DMS153 treated with DMSO at 0.1 percent for 48 hours (cell line): ENCODE measurements at regions not wholly inside any gene's neighbourhood (a gene's known extent, or its start where the extent isn't known, plus 50 kb on each side); places are given as distances from the start of the nearest gene placed in this dataset.
"Not testable (repeated sequence)": the region's sequence is repeated elsewhere in the genome, so short reads cannot be mapped to it uniquely, and the experiment has no call there.

ENCODE experiments used
- DNase-seq: peaks from one replicate; lab custom pipeline; 2025; ENCODE audit not compliant: unreplicated experiment; lab: John Stamatoyannopoulos, UW

DNA sequence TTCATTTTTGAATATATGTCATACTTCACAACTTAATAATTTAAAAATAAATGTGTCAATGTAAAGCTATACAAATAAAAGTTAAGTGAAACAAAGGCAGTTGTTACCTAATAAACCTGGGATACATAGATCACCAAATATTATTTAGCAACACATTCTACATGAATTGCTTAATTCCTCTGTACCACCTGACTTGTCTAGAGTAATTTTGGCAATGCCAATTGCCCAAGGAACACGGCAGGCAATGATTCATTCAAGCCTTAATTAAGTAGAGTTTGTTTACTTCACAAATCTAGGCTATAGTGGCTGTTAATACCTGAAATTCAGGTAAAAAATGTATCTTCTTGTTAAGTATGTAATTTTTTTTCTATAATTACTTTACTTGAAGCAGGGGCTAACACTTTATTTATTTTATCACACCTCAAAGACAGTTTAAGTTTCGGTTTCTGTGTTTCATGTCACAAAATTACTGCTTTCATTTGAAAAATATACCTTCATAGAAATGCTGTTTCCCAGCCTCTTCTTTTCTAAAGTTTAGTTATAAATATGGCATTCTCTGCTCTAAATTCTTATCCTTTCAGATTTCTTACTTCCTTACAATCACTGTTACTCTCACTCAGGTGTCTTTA, 705.7 kb downstream of the SLITRK5 start:
- no peak for DNase-seq

- no peak for DNase-seq
These were observed 706.7 kb downstream of the SLITRK5 start for GRCh38 chr13:88377852-88378251.

DNA sequence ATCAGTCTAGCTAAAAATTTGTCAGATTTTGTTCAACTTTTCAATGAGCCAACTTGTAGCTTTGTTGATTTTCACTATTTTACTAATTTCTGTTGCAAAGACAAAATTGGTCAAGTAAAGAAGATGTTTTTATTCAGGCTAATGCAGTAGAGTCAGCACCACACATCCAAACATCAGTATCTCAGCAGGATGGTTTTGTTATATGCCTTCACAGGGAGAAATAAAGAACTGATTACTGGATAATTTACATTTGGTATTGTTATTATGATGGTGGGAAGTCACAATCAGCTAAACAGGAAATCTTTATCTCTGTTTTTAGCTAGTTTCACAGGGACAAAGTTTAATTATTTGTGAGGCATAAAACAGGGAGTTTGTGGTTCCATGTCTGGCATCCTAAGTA, 713.4 kb downstream of the SLITRK5 start:
- no peak for DNase-seq

DNA sequence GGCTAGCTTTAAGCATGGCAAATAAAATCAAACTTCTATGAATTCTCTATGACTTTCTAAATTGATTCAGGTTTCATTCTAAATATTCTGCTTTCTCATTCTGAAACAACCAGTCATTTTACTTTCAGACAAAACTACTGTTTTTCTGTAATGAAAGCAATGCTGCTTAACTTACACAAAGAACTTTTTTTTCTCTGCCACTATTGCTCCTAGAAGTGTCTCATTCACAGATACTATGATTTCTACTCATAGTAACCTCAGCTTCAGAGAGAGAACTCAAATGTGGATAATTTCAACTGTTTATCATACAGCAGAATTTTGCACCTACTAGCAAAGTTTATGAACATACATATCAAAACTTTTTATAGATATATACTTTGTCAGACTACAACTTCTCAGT, 724.6 kb downstream of the SLITRK5 start:
- DNase-seq, result no peak

DNA sequence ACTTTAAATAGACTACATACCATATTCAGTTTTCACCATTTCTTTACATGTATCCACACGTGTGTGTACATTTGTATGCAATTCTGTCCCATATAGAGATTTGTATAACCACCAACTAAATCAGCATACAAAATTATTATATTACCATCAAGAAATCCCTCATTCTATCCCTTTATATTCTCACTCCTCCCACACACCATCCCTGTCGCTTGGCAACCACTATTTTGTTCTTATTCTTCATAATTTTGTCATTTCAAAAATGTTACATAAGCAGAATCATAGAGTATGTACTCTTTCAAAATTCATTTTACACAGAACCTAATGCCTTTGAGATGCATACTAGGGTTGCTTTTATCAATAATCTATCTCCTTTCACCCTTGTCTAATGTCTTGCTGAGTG, 740.5 kb downstream of the SLITRK5 start:
- DNase-seq, result no peak

DNA sequence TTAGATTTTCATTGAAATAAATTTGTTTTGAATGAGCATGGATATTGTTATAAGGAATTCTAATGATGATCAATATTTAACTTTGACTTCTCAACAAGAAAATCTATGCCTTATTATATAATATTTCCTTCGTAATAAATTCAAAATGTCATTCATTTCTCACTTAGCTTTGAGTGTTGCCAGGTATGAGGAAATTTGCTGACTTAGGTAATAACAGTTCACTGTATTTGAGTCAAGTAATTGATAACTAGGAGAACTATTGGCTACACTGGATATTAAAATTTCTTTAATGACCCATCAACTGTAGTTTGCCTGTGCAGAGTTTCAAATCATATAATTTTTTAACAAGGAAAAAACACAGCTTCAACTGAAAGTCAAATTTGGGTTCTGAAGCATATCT, 746.6 kb downstream of the SLITRK5 start:
- DNase-seq, result no peak

GRCh38 chr13:88424463-88424862, 753.3 kb downstream of the SLITRK5 start:
- no peak for DNase-seq

DNA sequence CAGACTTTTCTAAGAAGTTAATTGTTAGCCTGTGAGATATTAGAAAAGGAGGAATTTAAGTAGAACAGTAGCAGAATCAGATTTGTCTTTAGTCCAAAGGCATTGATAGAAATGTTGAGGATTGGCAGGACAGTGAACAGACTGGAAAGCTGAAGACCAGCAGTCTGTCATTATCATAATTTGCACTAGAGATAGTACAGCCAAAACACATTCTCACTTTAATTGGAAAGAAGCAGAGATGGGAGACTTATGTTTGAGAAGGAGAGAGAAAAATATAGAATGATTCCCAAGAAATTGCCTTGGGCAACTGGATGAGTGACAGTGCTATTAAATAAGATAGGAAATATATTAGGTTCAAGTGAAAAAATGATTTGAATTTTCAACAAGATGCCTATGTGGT, 755.5 kb downstream of the SLITRK5 start:
- no peak for DNase-seq

GRCh38 chr13:88429862-88430261, 758.7 kb downstream of the SLITRK5 start:
- DNase-seq, result no peak

- no peak for DNase-seq
These were observed 763.8 kb downstream of the SLITRK5 start for GRCh38 chr13:88434953-88435352.

DNA sequence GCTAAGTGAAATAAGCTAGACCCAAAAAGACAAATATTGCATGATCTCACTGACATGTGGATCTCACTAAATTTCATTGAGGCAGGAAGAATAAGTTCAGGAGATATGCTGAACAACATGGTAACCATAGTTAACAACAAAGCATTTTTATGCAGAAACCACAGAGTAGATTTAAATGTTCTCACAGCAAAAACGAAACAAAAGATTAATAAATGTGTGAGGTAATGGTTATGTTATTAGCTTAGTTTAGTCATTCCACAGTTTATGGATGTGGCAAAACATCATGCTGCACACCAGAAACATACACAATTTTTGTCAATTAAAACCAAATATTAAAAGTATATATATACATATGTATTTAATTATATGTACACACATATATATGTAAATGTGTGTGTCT, 765.8 kb downstream of the SLITRK5 start:
- no peak for DNase-seq

GRCh38 chr13:88450515-88450914, 779.3 kb downstream of the SLITRK5 start:
- no peak for DNase-seq

GRCh38 chr13:88456151-88456550, 785.0 kb downstream of the SLITRK5 start:
- no peak for DNase-seq

GRCh38 chr13:88459331-88459730, 788.2 kb downstream of the SLITRK5 start:
- no peak for DNase-seq

GRCh38 chr13:88461272-88462009, 790.3 kb downstream of the SLITRK5 start:
- DNase-seq, result no peak

DNA sequence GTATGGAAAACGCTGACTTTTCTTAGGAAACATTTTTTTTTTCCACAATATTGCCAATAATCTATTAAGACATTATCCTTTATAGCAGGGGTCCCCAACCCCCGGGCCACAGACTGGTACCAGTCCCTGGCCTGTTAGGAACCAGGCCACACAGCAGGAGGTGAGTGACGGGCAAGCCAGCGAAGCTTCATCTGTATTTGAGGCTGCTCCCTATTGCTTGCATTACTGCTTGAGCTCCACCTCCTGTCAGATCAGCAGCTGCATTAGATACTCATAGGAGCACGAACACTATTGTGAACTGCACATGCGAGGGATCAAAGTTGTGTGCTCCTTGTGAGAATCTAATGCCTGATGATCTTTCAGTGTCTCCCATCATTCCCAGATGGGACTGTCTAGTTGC, 793.7 kb downstream of the SLITRK5 start:
- DNase-seq, result no peak

- no peak for DNase-seq
These were observed 801.1 kb downstream of the SLITRK5 start for GRCh38 chr13:88472316-88472715.

- DNase-seq, result no peak
These were observed 812.0 kb downstream of the SLITRK5 start for GRCh38 chr13:88483202-88483601.

- no peak for DNase-seq
These were observed 836.7 kb downstream of the SLITRK5 start for GRCh38 chr13:88507909-88508308.

GRCh38 chr13:88512993-88513392, 841.8 kb downstream of the SLITRK5 start:
- DNase-seq, result not testable (repeated sequence)

- no peak for DNase-seq
These were observed 855.1 kb downstream of the SLITRK5 start for GRCh38 chr13:88526186-88526852.

GRCh38 chr13:88526853-88527215, 855.7 kb downstream of the SLITRK5 start:
- no peak for DNase-seq
